Iris pigment epithelial cell (primary cell): ENCODE measurements at regions not wholly inside any gene's neighbourhood (a gene's known extent, or its start where the extent isn't known, plus 50 kb on each side); places are given as distances from the start of the nearest gene placed in this dataset.

Source experiments
- DNase-seq: peaks from one replicate; pipeline ENCODE4 v3.0.0-alpha.2; 2011; ENCODE audit warnings: low read depth

DNA sequence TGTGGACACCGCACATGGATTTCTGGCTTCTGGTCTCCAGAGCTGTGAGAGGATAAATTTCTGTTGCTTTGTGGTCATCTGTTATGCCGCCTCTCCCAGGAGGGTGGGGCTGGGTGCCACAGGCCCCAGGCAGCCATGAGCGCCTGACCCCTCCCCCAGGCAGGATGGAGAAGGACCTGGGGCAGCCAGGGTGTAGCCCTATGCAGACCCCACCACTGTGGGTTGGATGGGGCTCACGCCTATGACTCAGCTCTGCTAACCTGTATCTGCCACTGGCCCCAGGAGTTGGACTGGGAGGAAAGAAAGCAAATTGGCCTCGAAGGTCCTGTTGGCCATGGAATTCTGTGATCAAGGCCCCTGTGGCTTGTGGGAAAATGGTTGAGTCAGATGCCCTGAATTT is 1351.1 kb downstream of the BRD1 start:
- DNase-seq = no peak

DNA sequence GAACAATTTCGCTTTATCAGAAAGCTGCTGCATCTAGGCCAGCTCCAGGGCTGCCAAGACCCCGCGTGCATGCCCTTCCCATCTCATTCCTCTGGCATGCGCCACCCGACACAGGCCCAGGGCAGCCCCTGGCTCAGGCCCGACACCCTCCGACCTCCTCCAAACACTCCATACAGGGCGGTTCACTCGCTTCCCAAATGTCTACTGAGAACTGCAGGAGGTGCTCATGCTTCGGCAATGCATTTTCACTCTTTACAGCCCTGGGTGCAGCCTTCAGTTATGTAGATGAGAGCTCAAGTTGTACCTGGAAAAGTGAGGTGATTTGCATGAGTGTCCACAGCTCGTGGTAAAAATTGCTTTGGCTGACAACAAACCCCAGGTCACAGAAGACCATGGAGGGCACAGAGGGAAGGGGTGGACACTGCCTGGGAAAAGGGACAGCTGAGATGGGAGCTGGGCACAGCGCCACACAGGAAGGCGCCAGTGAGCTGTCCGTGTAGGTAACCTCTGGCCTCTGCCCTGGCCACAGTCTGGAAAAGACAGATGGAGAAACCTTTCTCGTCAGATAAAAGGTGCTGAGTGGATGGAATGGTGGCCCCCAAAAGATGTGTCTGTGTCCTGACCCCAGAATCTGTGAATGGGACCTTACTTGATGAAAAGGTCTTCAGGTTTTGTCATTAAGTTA is 1351.9 kb downstream of the BRD1 start:
- no peak for DNase-seq

- no peak for DNase-seq
Measured at GRCh38 chr22:48474881-48475280, 1352.8 kb downstream of the BRD1 start.

DNA sequence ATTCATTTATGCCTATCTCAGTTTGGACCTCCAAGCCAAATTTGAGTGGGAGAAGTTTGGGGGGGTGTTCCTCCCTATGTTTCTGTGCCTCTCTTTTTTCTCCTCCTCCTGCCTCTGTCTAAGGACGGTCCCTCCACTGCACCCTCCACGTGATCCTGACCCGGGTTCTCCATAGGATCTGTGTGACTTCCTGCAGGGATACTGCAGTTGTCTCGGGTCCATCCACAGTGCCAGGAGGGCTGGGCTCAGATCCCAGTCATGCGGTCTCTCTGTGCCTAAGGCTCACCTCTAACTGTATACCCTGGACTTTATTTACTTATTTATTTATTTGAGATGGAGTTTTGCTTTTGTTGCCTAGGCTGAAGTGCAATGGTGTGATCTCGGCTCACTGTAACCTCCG is 1354.5 kb downstream of the BRD1 start:
- no peak for DNase-seq

- DNase-seq = no peak
Measured at GRCh38 chr22:48464246-48464645, 1363.4 kb downstream of the BRD1 start.

DNA sequence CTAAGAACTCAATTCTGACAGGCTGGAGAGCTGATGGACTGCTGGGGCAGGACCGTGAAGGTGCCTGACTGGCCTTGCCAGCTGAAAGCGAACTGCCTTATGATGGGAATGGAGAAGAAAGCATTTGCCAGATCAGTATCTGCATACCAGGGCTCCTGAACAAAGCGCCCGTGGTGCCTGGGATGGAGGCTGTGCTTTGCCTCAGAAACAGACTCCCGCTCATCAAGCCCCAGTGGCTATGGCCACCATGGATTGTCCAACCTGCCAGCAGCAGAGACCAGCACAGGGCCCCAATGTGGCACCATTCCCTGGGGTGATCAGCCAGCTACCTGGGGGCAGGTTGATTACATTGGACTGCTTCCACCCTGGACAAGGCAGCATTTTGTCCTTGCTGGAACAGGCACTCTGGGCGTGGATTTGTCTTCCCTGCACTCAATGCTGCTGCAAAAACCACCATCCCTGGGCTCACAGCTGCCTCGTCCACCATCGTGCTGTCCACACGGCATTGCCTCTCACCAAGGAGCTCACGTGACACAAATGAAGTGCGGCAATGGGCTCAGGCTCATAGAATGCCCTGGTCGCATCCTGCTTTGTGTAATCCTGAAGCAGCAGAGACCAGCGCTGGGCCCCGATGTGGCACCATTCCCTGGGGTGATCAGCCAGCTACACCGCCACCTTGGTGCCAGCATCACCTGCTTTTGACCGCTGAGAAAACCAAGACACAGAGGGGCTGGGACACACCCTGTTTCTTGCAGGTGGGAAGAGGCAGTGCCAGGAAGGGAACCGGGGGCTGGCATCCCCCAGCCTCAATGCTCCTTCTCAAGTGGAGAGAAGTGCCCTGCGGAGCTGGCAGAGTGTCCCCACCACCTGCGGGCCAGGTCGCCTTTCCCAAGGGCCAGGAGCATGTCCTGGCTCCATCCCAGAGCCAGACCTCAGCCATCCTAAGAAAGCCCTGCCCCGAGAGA is 1367.5 kb downstream of the BRD1 start:
- DNase-seq = no peak

DNA sequence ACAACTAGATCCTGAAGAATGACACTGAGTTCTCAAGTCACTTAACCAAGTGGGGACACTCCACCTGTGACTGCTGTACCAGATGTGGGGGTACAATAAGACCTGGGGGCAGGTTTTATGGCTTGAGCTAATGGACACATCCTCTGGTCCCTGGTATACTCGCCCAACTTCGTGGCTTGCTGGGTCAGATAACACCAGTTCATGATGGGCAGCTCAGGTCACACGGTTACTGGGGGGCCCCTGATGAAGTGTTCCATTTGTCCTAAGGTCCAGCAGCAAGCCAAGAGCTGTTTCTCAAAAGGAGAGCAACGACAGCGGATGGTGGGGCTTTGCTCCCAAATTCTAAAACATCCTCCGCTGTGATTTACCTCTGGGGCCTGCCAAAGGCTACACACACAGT is 1368.4 kb downstream of the BRD1 start:
- no peak for DNase-seq

DNA sequence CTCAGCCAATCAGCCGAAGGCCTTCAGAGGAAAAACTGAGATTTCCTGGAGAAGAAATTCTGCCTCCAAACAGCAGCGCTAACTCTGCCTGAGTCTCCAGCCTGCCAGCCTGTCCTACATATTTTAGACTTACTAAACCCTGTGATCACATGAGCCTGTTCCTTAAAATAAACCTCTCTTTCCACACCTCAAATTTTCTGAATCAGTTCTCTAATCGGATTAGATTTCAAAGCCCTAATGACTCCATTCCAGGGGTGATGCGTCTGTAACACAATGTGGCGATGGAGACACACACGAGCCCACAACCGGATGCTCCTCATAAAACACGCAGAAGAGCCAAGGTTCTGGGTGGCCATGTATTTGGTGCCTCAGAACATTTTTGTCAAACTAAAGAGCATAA is 1371.2 kb downstream of the BRD1 start:
- DNase-seq = no peak

DNA sequence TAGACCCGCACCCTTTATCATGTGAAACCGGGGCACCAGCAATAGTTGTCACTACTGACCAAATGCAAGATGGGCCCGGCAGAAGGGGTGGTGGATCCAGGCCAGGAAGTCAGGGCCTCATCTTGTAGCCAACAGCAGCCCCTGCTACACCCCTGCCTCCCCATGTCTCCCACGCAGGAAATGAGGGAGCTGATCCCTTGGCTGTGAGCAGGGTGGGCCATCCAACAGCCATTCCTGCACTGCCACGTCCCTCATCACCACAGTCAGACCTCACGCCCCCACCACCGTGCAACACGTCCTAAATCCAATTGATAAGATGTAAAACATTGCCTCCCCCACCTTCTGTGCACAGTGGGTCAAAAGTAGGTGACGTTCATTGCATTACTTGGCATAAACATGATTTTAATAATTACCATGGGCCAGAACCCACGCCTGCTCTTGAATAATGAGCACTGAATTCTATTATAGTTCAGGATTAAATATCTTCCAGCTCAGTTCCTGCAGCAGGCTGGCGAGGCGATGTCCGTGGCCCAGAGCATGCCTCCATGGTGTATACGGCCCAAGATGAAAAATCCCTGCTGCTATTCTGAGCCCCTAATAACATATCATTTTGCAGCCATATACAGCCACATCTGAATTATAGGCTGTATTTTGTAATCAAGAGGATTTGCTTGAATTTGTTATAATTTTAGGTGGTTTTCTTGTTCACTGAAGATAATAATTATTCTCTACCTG is 1373.8 kb downstream of the BRD1 start:
- no peak for DNase-seq

GRCh38 chr22:48453171-48453570 is 1374.5 kb downstream of the BRD1 start:
- DNase-seq = no peak

DNA sequence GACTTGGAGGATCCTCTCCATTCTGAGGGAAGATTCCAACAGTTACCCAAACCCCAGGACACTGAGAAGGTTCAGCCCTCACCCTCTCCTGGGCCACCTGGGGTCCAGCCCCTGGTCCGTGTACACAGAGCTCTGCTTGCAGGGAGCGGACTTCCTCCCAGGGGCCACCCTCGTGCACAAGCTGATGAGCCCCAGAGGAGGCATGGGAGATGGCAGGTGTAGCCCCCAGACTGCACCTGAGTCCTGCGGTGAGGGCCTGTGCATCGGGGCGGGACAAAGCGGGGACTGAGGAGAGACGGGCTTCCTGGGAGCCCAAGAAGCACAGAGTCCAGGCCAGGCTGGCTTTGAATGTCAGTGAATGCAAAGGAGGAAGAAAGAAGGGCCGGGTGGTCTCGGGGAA is 1374.9 kb downstream of the BRD1 start:
- no peak for DNase-seq

GRCh38 chr22:48451891-48452290 is 1375.8 kb downstream of the BRD1 start:
- DNase-seq = no peak

- no peak for DNase-seq
Measured at GRCh38 chr22:48450188-48450825, 1377.4 kb downstream of the BRD1 start.

- DNase-seq = no peak
Measured at GRCh38 chr22:48449466-48450187, 1378.0 kb downstream of the BRD1 start.

DNA sequence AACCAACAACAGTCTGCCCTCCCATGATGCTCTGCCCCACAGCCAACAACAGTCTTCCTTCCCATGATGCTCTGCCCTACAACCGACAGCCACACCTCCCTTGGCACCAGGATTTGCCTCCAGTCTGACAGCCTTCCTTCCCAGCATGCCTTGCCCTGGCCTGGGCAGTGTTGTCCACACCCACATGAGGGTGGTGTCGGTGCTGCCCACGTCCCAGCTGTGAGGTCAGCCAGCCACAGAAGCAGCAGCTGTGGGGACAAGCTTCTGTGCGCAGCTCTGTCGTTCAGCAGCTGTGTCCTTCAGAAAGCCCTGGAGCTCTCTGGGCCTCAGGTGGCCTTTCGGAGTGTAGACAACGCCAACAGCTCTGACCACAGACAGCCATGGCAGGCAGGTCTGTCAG is 1378.9 kb downstream of the BRD1 start:
- DNase-seq = no peak

DNA sequence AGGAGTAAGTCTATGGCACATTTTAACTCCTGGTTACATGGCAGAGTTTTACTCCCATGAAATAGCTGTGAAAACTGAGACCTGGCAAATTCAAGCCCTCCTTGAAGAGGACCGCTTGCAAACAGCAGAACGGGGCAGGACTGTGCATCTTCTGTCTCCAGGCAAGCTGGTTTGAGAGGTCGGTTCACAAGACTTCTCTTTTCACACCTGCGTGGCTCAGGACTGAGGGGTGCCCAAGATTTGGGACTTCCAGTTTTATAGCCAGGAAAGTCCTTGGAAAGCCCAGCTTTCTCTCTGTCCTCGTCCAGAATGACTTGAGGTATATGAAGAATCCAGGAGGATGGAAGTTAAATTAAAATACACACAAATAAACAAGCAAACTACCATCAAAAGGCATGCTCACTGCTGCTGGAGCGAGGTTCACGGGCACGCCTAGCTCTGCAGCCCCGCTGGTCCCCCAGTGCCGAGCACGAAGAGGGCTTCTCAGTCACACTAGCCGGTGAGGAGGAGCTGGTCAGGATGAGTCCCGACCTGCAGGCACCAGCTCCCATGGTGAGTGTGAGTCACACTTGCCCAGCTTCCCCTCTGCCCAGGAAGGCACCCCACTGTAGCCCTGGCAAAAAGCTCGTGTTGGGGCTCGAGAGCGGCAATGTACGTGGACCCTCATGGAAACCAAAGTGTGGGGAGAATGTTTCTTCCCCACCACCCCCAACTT is 1382.4 kb downstream of the BRD1 start:
- no peak for DNase-seq

DNA sequence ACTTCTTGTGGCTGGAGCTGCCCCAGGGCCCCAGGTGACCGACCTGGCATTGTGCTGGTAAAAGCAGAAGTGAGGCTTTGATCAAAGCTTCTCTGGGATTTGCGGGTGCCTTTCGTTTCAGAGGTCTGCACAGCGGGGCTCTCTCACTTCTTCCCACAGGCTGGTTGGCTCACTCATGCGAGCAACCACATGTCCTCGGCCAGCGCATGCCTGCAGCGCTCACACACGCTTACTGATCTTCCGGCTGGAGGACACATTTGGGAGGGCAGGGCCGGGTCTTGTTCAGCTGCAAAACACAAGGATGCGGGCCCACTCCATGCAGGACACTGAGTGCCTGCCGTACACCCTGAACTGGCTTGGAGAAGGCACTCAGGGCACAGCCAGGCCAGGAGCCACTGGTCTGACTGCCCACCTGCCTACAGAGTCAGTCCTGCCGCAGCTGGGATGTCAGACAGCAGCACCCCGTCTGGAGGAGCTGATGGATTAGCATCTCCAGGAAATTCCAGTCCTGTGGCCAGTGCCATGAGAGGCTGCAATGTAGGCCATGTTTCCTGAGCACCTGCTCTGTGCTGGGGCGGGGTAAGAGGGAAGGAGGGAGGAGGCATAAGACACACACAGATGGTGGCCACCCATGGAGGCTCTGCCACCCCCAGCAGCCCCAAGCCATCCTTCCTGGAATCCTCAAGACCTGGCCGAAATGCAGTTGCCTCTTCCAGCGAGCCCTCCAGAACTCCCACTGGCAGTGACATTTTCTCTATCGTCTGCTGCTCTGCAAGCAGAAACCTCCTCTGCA is 1383.2 kb downstream of the BRD1 start:
- no peak for DNase-seq

GRCh38 chr22:48443680-48444079 is 1384.0 kb downstream of the BRD1 start:
- no peak for DNase-seq

DNA sequence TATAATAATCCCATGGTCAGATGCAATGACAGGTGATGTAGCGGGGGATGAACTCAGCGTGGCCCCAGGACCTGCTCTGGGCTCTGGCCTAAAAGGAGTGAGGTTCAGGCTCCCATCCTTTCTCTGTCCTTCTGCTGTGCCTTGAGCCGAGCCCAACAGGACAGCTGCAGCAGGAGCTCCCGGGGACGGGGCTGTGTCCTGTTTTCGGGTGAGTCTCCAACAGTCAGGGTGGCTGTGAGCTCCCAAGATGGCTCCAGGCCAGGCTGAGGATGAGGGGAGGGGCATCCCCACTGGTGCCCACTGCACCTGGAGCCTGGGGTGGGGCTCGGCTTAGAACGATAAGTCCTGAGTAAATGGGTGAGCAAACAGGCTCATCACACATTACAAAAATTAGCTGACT is 1385.0 kb downstream of the BRD1 start:
- no peak for DNase-seq

GRCh38 chr22:48441553-48441850 is 1386.2 kb downstream of the BRD1 start:
- DNase-seq = no peak
